ENCODE measurements at regions not wholly inside any gene's neighbourhood (a gene's known extent, or its start where the extent isn't known, plus 50 kb on each side); places are given as distances from the start of the nearest gene placed in this dataset.

DNA sequence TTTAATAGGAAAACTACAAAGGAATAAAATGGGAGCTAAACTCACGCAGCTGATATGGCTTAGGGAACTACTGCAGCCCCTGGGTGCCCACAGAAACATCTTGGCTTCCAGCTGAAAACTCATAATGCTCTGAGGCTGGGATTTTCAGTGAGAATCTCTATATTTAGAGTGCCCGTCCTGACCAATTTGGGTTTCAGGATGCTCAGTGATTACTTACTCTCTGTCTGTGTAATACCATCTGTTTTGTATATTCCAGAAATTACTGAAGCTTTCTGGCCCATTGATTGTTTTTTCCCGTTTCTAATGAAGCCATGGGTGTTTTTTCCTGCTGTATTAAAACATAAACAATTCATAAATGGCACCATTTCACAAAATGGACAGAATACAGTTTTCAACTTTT is 50.6 kb upstream of the ZNF385D start:
- DNase-seq: no peak

DNA sequence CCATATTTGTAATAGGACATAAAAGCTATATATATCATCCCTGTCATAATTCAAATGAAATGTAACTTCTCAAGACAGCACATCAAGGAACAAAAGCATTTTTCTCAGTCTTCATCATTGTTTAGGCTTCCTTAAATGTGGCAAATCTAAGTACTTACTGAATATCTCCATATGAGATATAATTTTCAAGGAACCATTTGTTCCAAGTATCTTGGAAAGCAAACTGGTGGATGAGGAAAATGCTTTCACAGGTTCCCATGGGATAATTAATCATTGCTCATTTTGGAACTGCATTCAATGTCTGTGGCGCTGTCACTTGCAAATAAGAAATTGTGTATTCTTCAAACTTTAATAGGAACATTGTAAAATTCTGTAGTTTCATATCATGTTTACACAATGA is 52.6 kb upstream of the ZNF385D start:
- DNase-seq: no peak

- no peak for DNase-seq
These were observed 53.3 kb upstream of the ZNF385D start for GRCh38 chr3:21804330-21804729.

DNA sequence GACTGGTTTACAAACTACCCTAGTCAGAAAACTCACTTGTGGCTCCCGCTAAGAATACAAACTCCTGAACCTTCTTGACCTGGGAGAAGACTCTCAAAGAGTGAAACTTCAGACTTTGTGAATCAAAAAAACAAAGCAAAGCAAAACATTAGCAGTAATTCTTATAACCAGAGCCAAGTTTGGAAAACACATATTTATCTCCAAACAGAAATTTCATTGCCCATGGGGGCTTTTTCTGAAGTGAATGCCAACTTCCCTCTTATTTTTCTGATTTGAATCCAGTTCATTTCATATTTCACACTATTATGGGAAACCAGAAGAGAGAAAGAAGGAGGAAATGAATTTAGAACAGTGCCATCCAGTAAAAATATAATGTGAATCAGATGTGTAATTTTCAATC is 55.7 kb upstream of the ZNF385D start:
- DNase-seq: no peak

DNA sequence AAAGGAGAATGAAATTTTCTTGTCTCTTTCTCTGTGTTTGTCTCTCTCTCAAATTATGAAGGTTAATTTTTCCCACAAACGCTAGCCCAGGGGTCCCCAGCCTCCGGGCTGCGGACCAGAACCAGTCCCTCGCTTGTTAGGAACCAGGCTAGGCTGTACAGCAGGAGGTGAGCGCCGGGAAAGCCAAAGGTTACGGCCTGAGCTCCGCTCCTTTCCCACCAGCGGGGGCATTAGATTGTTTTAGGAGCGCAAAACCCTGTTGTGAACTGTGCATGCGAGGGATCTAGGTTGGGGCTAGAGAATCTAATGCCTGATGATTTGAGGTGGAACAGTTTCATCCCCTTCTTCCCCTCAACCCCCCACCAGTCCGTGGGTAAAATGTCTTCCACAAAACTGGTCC is 74.7 kb upstream of the ZNF385D start:
- DNase-seq: no peak

DNA sequence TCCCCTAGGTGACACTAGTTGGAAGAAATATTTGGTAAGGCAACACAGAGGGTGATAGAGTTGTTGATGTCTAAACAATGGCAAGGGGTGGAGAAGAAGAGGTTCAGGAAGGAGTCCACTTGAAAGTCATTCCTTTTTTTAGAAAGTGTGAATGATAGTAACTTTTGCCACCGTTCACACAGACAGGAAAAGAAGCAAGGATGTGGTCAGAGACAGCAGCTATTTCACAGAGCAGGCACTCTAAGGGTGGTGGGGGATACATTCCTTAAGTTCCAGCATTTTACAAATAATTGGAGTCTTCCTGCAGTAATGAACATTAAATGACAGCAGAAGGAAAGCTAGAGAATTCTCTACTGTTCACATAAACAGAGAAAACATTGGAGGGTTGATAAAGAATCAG is 75.4 kb upstream of the ZNF385D start:
- no peak for DNase-seq

DNA sequence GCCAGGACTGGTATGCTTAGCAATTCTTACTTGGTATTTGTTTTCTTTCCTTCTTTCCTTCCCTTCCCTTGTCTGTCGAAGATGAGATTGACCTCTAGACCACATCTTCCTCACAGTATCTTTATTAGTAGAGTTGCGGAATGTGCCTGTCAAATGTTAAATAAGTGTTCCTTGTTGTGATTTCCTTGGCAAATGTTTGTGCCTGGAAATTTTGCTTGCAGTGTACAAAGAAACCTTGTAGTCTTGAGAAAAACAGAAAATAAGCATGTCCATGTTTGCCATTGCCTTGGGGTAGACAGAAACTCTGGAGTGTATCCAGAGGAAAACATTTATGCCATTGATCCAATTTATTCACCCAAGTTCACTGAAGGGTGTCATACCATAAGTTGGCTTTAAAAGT is 79.5 kb upstream of the ZNF385D start:
- no peak for DNase-seq

DNA sequence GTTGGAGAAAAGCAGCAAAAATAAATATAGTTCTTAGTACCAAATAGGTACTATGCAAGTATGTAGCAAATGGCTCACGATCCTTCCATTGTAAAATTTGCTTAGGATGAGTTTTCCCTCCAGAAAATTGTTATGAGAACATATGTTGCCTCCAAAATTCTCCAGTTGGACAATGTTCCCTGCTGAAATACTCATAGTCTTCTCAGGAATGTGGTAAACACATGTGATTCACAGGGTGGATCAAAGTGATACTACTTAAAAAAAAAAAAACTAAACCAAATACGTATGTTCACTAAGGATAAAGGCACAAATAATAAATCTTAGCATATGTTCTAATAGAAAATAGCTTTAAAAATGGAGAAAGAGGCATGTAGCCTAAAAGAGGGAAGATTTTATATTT is 84.3 kb upstream of the ZNF385D start:
- DNase-seq: no peak

GRCh38 chr3:21836227-21836626 is 85.2 kb upstream of the ZNF385D start:
- no peak for DNase-seq

DNA sequence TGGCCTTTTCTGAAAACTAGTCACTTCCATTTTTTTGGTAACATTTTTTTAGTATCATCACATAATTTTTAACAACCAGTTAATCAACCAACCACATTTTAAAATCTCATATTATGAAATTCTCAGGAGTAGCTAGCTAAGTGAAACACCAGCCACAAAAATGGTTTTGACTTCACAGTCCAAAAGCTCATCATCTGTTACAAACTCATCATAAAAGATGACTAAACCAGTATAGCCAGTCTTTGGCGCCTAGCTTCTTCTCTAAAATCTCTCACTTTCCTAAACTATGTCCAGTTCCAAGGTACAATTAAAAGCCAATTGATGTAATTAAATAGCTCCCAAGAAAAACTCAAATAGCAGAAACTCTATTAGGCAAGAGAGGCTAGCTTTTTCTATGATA is 88.2 kb upstream of the ZNF385D start:
- no peak for DNase-seq

GRCh38 chr3:21839592-21839991 is 88.6 kb upstream of the ZNF385D start:
- DNase-seq: no peak

DNA sequence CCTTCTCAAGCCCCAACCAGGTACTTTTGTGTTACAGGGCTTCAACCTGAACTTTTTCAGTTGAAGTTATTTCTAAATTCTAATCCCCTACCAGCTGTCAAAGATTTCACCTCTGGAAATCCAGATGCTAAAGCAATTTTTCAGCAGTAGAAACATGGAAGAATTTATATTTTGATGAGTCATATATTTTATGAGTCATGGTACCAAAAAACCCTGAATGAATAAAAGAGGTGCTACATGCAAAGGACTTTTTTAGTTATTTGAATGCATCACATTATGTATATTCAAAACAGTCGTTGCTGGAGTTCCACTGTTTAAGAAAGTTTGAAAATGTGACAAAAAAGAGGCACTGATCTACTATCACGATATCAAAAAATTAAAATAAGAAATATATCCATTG is 96.0 kb upstream of the ZNF385D start:
- no peak for DNase-seq

DNA sequence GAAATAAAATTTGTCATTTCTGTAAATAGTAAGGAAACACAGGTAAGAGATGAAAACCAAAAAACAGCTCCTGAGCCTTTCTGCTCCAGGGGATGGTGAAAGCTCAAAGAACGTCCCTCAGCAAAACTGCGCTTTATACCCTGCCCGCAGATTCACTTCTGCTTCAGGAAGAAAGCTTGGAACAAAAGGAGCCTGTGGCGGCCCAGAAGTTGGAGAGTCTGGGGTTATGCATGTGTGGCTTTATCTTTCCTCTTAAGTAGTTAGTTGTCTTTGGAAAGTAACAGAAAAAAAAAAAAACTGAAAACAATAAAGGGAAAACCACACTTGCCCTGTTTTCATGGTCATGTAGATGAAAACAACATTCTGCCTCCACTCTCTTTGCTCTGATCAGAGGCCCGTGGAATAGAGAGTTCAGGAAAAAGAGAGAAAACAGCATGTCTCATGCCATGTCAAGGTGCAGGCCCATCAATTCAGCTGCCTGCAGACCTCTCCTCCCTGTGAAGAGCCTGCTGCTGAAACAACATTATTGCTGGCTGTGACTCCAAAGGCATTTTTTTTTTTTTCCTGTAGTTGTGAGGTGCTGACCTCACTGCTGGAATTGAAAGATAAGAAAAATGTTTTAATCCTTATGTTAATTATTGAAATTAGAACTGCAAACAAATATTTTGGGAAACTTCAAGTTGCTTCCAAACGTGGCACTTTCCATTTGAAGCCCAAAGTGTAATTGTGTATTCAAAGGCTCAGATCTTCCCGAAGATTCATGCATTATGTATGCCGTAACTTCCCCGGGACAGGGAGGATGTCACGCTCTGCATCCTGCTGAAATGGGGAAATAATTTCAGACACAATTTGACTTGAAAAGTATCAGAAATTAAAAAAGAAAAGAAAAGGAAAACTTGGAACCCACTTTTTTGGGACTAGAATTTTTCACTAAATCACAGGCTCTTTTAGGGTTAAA is 108.4 kb upstream of the ZNF385D start:
- DNase-seq: no peak

DNA sequence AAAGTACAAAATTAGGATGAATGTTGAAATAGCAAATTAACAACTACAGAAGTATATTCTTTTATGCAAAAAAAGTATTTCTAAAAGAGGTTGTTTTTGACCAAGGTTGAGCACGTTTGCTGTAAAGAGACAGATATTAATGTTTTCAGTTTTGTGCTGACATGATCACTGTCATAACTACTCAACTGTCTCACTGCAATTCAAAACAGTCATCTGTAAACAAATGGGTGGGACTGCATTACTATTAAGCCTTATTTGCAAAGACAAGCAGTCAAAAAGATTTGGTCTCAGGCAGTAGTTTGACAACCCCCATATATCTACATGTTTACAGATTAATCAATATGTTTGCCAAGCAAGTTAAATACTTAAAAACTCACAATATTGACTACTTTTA is 109.1 kb upstream of the ZNF385D start:
- no peak for DNase-seq

DNA sequence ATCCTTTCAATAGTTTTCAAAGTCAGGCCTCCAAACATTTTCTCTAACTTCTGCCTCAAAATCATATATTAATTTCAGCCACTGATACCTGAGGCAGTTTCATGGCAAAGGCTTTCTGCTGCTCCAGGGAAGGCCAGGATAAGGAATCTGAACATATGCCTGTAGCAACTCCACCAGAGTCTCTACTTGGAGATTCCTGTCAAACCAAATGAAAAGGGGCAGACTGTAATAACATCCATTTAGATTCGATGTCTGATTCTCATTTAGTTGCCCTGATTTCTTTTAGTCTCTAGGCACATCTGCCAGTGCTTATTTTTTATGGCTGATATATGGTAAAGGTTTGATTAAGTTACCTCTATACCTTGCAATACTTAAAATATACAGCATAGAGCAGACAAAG is 109.6 kb upstream of the ZNF385D start:
- no peak for DNase-seq

DNA sequence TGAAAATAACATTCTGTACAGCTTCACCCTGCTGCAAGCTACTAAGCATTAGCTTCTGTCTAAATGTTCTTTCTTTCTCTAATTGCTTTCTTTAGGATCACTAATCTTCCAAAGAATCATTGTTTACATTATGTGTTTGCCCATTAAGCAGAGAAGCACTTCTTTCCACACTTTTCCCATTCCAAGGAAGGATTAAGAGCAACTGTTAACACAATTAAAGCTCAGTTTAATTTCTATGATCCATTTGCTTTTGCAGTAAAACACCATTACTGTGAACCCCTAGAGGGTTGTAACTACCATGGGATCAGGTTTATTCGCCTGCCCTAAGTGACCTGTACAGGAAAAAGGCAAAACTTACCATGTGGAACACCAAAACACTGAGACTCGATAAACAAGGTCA is 125.8 kb upstream of the ZNF385D start:
- DNase-seq: no peak

DNA sequence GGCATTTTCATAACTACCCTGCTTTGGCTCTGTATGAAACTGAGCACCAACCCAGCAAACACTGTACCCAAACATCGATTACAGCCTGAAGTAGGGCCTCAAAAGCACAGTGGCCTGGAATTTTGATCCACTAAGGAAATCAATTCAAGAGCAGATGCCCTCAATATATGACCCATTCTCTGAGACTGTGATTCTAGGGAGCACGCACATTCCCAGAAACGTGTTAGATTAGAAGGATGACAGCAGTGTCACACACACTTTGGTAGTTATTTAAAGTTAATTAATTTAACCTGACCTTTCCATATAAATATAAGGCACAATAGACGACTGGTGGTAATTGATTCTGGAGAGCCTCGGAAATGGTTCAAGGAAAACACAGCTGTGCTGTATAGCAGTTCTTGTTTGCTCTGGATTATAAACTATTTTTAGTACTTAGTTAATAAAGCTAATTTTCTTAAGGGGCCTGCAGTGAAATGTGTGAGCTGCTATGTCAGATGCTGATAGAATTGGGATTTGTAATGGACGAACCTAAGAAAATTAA is 126.3 kb upstream of the ZNF385D start:
- DNase-seq: no peak

DNA sequence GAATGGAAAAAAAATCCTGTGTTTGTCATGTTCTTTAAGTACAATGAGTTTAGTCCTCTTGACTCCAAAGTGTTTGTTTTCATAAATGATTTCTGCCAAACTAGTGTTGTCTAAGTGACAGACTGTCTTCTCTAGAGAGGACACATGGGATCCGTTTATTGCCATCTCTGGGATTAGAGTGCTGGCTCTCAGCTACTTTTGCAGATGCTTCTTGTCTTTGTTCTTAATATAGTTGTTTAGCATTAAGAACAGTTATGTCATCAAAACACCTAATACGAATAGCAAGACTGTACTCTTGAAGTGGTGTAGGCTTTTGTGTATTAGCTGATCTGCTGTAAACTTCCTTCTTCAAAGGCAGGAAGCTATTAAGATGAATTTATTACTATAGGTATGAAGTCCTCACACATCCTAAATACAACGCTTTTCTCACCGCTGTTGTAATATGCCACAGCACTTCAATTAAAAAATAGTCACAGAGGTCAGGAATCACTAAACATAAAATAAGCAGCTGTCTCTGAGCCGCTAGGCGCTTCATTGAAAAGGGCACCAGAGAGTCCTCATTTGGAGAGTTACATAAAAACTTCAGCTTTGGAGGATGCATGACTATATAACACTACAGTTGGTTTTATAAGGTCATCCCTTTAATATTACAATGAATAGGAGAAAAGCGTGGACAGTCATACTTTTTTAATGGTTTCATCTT is 128.3 kb upstream of the ZNF385D start:
- no peak for DNase-seq

DNA sequence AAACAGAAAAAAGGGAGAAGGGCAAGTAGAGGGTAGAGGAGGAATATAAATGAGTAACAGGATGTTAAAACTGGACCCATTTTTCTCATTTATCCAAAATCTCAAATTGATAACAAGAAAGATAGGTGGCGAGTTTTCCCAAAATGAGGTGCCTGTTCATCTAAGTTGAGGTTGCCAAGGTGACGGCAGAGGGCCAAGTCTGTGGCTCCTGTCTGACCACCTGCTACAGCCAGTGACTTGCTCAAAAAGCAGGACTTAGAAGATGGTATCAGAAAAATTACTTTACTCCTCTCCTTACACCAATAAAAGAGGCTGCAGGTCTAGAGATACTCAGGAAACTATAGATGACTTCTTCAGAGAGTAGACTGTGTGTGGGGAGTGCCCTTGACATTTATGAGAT is 137.6 kb upstream of the ZNF385D start:
- no peak for DNase-seq

- DNase-seq: no peak
These were observed 138.2 kb upstream of the ZNF385D start for GRCh38 chr3:21889166-21889565.

DNA sequence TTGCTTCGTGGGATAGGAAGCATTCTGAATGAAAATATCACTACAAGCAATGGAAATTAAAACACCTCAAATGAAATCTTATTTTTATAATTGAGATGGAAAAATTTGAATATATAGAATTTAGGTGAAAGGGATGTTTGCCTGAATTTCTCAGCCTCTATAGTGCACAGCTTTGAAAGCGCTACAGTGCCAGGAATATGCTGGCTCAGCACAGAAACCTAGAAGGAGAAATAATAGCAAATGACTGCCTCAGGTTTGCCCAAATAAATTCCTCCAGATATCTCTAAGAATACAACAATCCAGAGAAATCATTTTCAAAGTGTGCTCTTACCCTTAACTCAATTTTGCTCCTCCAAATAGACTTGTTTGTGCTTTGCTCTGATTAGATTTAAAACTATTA is 141.1 kb upstream of the ZNF385D start:
- DNase-seq: no peak

DNA sequence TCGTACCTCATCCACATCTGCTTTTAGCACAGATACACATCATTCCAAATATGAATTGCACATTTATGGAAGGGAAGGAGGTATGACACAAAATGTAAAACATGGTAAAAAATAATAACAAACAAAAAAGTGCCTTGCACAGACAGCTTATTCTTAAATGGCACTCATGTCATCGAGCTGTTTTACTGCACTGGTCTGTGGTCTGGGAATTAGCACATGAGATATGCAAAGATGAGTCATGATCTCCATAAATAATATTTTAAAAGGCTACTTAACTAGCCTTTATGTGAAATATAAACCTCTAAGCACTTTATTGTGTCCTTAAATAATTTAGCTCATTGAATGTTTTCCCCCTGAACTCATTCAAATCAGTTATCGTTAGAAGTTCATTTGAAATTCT is 142.2 kb upstream of the ZNF385D start:
- DNase-seq: no peak

- no peak for DNase-seq
These were observed 143.7 kb upstream of the ZNF385D start for GRCh38 chr3:21894459-21895340.
